Neural progenitor cell (in vitro differentiated cells): ENCODE measurements at regions not wholly inside any gene's neighbourhood (a gene's known extent, or its start where the extent isn't known, plus 50 kb on each side); places are given as distances from the start of the nearest gene placed in this dataset.

Source experiments
- DNase-seq: peaks from one replicate; pipeline ENCODE4 v3.0.0-alpha.2; 2016; ENCODE audit warnings: low spot score
- H2AFZ ChIP-seq: fragments of 200-600 bp; sonication (generic); replicated peaks from 2 replicates; pipeline ENCODE4 v1.6.1; 2016; ENCODE audit warnings: antibody characterized with exemption
- H3F3A ChIP-seq: fragments of 200-600 bp; sonication (generic); 2 replicates; pipeline ENCODE4 v1.6.1; 2016; ENCODE audit warnings: antibody characterized with exemption, low read depth
- H3K27ac ChIP-seq: fragments of 200-600 bp; sonication (generic); 2 replicates; pipeline ENCODE4 v1.5.1; 2016; ENCODE audit warnings: mild to moderate bottlenecking
- H3K27me3 ChIP-seq: fragments of 200-600 bp; sonication (generic); 2 replicates; pipeline ENCODE4 v1.6.1; 2016; ENCODE audit warnings: mild to moderate bottlenecking, moderate library complexity
- H3K36me3 ChIP-seq: fragments of 200-600 bp; sonication (generic); 2 replicates; pipeline ENCODE4 v1.5.1; 2016
- H3K4me1 ChIP-seq: fragments of 200-600 bp; sonication (generic); 2 replicates; pipeline ENCODE4 v1.6.1; 2016; ENCODE audit warnings: mixed run types
- H3K4me2 ChIP-seq: fragments of 200-600 bp; sonication (generic); 2 replicates; pipeline ENCODE4 v1.6.1; 2016
- H3K4me3 ChIP-seq: fragments of 200-600 bp; sonication (generic); 2 replicates; pipeline ENCODE4 v1.5.1; 2016
- H3K79me2 ChIP-seq: fragments of 200-600 bp; sonication (generic); 2 replicates; pipeline ENCODE4 v1.6.1; 2016; ENCODE audit warnings: low read depth
- H3K9ac ChIP-seq: fragments of 200-600 bp; sonication (generic); 2 replicates; pipeline ENCODE4 v1.6.1; 2016
- H3K9me3 ChIP-seq: fragments of 200-600 bp; sonication (generic); 2 replicates; pipeline ENCODE4 v1.5.1; 2016; ENCODE audit warnings: low read depth
- H4K20me1 ChIP-seq: fragments of 200-600 bp; sonication (generic); 2 replicates; pipeline ENCODE4 v1.6.1; 2016; ENCODE audit warnings: low read depth
- H3K27ac Mint-ChIP-seq: 3 replicates; pipeline ENCODE4 v1.8.0; 2021; ENCODE audit warnings: mixed read lengths
- H3K27me3 Mint-ChIP-seq: 2 replicates; pipeline ENCODE4 v1.8.0; 2022; ENCODE audit warnings: low read depth, mild to moderate bottlenecking, inconsistent platforms, moderate library complexity, mixed read lengths; ENCODE audit not compliant: insufficient read depth
- H3K36me3 Mint-ChIP-seq: 3 replicates; pipeline ENCODE4 v1.8.0; 2021; ENCODE audit warnings: mixed read lengths
- H3K4me1 Mint-ChIP-seq: 3 replicates; pipeline ENCODE4 v1.8.0; 2021; ENCODE audit warnings: mixed read lengths
- H3K4me3 Mint-ChIP-seq: 3 replicates; pipeline ENCODE4 v1.8.0; 2021; ENCODE audit warnings: mild to moderate bottlenecking, moderate library complexity, mixed read lengths
- H3K9me3 Mint-ChIP-seq: 3 replicates; pipeline ENCODE4 v1.8.0; 2020; ENCODE audit warnings: mixed read lengths
- EZH2 ChIP-seq: fragments of 200-600 bp; sonication (generic); IDR thresholded peaks from 2 replicates; pipeline ENCODE4 v1.6.1; 2017; ENCODE audit warnings: antibody characterized with exemption, mild to moderate bottlenecking, moderate library complexity
- EZH2phosphoT487 ChIP-seq: fragments of 200-600 bp; sonication (generic); IDR thresholded peaks from 2 replicates; pipeline ENCODE4 v1.6.1; 2017; ENCODE audit warnings: antibody characterized with exemption
- TF ChIP-seq, protein P1 (sequence below): fragments of 200-600 bp; sonication (generic); IDR thresholded peaks from 2 replicates; pipeline ENCODE4 v1.5.1; 2017; ENCODE audit warnings: antibody characterized with exemption, mild to moderate bottlenecking

DNA sequence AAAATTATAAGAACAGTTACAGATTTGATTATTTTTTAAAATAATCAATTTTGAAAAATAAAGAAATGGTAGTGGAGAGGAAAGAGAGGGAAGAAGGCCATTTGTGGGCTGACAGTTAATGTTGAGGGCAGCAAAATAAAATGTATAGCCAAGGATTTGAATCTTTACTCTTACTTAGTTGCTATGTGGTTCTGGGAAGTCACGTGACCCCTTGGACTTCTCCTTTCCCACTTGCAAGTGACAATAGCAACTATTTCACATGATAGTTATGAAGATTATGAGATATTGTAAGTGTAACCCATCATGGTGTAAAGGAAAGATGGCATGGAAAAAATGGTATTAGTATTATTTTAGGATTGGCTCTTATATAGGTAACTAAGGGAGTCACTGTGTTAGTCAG, 567.3 kb upstream of the GHITM start:
- Histone ChIP-seq H3K27me3 (no peaks in the 10 kb centered on the region), H3K4me2 (no peak overlapping the region), H3K79me2 (no peaks in the 10 kb centered on the region), H3K4me1 (no peaks in the 10 kb centered on the region), H3K27ac (no peak overlapping the region), H3F3A (no peaks in the 10 kb centered on the region), H4K20me1 (no peaks in the 10 kb centered on the region), H2AFZ (no peak overlapping the region), H3K36me3 (no peaks in the 10 kb centered on the region), H3K4me3 (no peak overlapping the region), H3K9me3 (no peaks in the 10 kb centered on the region), H3K9ac (no peak overlapping the region)
- no peaks in the 10 kb centered on the region for H3K4me1 Mint-ChIP-seq
- TF ChIP-seq, protein P1, sequence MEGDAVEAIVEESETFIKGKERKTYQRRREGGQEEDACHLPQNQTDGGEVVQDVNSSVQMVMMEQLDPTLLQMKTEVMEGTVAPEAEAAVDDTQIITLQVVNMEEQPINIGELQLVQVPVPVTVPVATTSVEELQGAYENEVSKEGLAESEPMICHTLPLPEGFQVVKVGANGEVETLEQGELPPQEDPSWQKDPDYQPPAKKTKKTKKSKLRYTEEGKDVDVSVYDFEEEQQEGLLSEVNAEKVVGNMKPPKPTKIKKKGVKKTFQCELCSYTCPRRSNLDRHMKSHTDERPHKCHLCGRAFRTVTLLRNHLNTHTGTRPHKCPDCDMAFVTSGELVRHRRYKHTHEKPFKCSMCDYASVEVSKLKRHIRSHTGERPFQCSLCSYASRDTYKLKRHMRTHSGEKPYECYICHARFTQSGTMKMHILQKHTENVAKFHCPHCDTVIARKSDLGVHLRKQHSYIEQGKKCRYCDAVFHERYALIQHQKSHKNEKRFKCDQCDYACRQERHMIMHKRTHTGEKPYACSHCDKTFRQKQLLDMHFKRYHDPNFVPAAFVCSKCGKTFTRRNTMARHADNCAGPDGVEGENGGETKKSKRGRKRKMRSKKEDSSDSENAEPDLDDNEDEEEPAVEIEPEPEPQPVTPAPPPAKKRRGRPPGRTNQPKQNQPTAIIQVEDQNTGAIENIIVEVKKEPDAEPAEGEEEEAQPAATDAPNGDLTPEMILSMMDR: no peak
- H3K27me3 Mint-ChIP-seq: no peaks in the 10 kb centered on the region
- no peak overlapping the region for H3K4me3 Mint-ChIP-seq
- H3K36me3 Mint-ChIP-seq: no peaks in the 10 kb centered on the region
- DNase-seq: no peak
- peaks cover under 1% of the 10 kb centered on the region for H3K9me3 Mint-ChIP-seq
- H3K27ac Mint-ChIP-seq: no peak overlapping the region

DNA sequence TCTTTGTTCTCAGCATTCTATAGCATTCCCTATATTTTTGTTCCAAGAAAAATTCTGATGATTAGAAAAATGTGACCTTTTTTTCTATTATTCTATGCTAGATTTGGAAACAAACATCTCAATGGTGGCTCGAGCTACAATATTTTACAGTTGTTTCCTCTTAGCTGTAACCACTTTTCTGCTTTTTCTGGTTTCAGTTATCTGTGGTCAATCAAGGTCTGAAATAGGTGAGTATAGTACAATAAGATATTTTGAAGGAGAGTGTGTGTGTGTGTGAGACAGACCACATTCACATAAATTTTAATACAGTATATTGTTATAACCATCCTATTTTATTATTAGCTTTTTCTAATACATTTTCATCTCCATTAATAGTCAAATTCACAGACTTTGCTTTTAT, 564.5 kb upstream of the GHITM start:
- H3K36me3 Mint-ChIP-seq: peaks cover 2% of the 10 kb centered on the region
- H3K27me3 ChIP-seq: no peaks in the 10 kb centered on the region
- H3K9me3 ChIP-seq: no peaks in the 10 kb centered on the region
- no peaks in the 10 kb centered on the region for H3F3A ChIP-seq
- H3K9me3 Mint-ChIP-seq: peaks cover 12% of the 10 kb centered on the region
- no peaks in the 10 kb centered on the region for H3K36me3 ChIP-seq
- no peak overlapping the region for H3K27ac Mint-ChIP-seq
- H3K4me3 ChIP-seq: no peak overlapping the region
- TF ChIP-seq EZH2phosphoT487 (no peak), EZH2 (no peak)
- TF ChIP-seq, protein P1: no peak
- no peak overlapping the region for H2AFZ ChIP-seq
- no peak for DNase-seq
- no peak overlapping the region for H3K4me2 ChIP-seq
- H3K4me3 Mint-ChIP-seq: no peak overlapping the region
- no peaks in the 10 kb centered on the region for H4K20me1 ChIP-seq
- H3K4me1 Mint-ChIP-seq: no peaks in the 10 kb centered on the region
- no peak overlapping the region for H3K9ac ChIP-seq
- no peaks in the 10 kb centered on the region for H3K27me3 Mint-ChIP-seq
- H3K27ac ChIP-seq: no peak overlapping the region
- no peaks in the 10 kb centered on the region for H3K79me2 ChIP-seq
- no peaks in the 10 kb centered on the region for H3K4me1 ChIP-seq

DNA sequence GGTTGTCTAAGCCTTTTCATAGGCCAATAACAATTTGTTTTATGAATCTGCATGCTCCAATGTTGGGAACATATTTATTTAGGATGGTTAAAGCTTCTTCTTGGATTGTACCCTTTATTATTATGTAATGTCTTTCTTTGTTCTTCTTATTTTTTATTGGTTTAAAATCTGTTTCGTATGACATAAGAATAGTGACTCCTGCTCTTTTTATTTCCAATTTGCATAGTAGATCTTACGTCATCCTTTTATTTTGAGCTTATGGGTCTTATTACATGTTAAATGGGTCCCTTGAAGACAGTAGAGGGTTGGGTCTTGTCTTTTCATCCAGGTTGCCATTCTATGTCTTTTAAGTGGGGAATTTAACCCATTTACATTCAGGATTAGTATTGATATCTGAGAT, 561.9 kb upstream of the GHITM start:
- H3K4me1 Mint-ChIP-seq: no peaks in the 10 kb centered on the region

More for the DNA sequence above, 561.9 kb upstream of the GHITM start:
- Mint-ChIP-seq H3K4me3 (no peak overlapping the region), H3K36me3 (peaks cover 2% of the 10 kb centered on the region), H3K27me3 (peaks cover 2% of the 10 kb centered on the region), H3K27ac (no peak overlapping the region), H3K9me3 (peaks cover 12% of the 10 kb centered on the region)
- no peak for TF ChIP-seq EZH2phosphoT487
- no peak for TF ChIP-seq EZH2
- TF ChIP-seq, protein P1: no peak
- no peaks in the 10 kb centered on the region for H4K20me1 ChIP-seq
- H3K4me3 ChIP-seq: no peak overlapping the region
- H2AFZ ChIP-seq: no peak overlapping the region
- no peak overlapping the region for H3K27ac ChIP-seq
- no peaks in the 10 kb centered on the region for H3K27me3 ChIP-seq
- no peak overlapping the region for H3K4me2 ChIP-seq
- no peak overlapping the region for H3K9ac ChIP-seq
- H3K9me3 ChIP-seq: no peaks in the 10 kb centered on the region
- no peaks in the 10 kb centered on the region for H3K4me1 ChIP-seq
- DNase-seq: no peak
- H3K79me2 ChIP-seq: no peaks in the 10 kb centered on the region
- no peaks in the 10 kb centered on the region for H3K36me3 ChIP-seq
- H3F3A ChIP-seq: no peaks in the 10 kb centered on the region
